HEK293 (cell line): ENCODE measurements at regions not wholly inside any gene's neighbourhood (a gene's known extent, or its start where the extent isn't known, plus 50 kb on each side); places are given as distances from the start of the nearest gene placed in this dataset.
"Not testable (repeated sequence)": the region's sequence is repeated elsewhere in the genome, so short reads cannot be mapped to it uniquely, and the experiment has no call there.

ENCODE experiments used
- CTCF ChIA-PET: fragments of 350-600 bp; formaldehyde crosslinking; extraction: SDS; loops from one replicate; lab custom pipeline; 2021; ENCODE audit warnings: antibody characterized with exemption; lab: Yijun Ruan, JAX
- POLR2A ChIA-PET: fragments of 300-600 bp; formaldehyde crosslinking; extraction: SDS; loops from one replicate; lab custom pipeline; 2020; ENCODE audit warnings: antibody characterized with exemption, inconsistent platforms; lab: Yijun Ruan, JAX
- H3K27ac ChIP-seq: fragments of 200-500 bp; sonication (Bioruptor generic); 2 replicates; pipeline ENCODE4 v1.5.1; 2014; ENCODE audit warnings: low read depth, low read length, control low read depth, inconsistent platforms; ENCODE audit errors: extremely low read depth
- H3K36me3 ChIP-seq, 2 experiments: fragments of 200-500 bp in 1 of 2; sonication (Bioruptor generic) in 1 of 2; 1 replicate in 1 of 2; 2 replicates in 1 of 2; pipeline ENCODE4 v1.5.1; 2014 to 2017; ENCODE audit warnings: inconsistent platforms in 2 of 2, low read length in 2 of 2; ENCODE audit not compliant: control insufficient read depth in 2 of 2, insufficient read depth in 1 of 2
- H3K4me1 ChIP-seq: fragments of 200-500 bp; sonication (Bioruptor generic); 2 replicates; pipeline ENCODE4 v1.5.1; 2014; ENCODE audit warnings: mild to moderate bottlenecking, low read length, inconsistent platforms; ENCODE audit not compliant: control insufficient read depth, insufficient read depth
- H3K4me3 ChIP-seq: 2 replicates; pipeline ENCODE4 v1.5.1; 2011; ENCODE audit warnings: low read depth, mild to moderate bottlenecking, control low read depth, low read length, moderate library complexity
- H3K9me3 ChIP-seq: fragments of 200-500 bp; sonication (Bioruptor generic); 2 replicates; pipeline ENCODE4 v1.5.1; 2014; ENCODE audit warnings: low read depth, low read length, inconsistent platforms; ENCODE audit not compliant: control insufficient read depth, insufficient read depth
- ATF2 ChIP-seq: fragments of 450-650 bp; formaldehyde crosslinking; IDR thresholded peaks from 2 replicates; pipeline ENCODE4 v1.5.1; 2016; ENCODE audit warnings: missing biosample characterization, missing genetic modification characterization, low read depth
- HOXD13 ChIP-seq: sonication (generic); formaldehyde crosslinking; IDR thresholded peaks from 2 replicates; pipeline ENCODE4 v1.8.0; 2022; ENCODE audit warnings: missing genetic modification reagents, borderline replicate concordance
- KLF8 ChIP-seq: fragments of 450-650 bp; formaldehyde crosslinking; IDR thresholded peaks from 2 replicates; pipeline ENCODE4 v1.5.1; 2016; ENCODE audit warnings: missing biosample characterization, missing genetic modification characterization
- OSR2 ChIP-seq: fragments of 450-650 bp; formaldehyde crosslinking; IDR thresholded peaks from 2 replicates; pipeline ENCODE4 v1.5.1; 2016; ENCODE audit warnings: missing biosample characterization, missing genetic modification characterization
- ZEB2 ChIP-seq: fragments of 450-650 bp; formaldehyde crosslinking; IDR thresholded peaks from 2 replicates; pipeline ENCODE4 v1.5.1; 2016; ENCODE audit warnings: missing biosample characterization, missing genetic modification characterization
- ZFP3 ChIP-seq: fragments of 450-650 bp; formaldehyde crosslinking; IDR thresholded peaks from 2 replicates; pipeline ENCODE4 v1.5.1; 2016; ENCODE audit warnings: low read depth, missing biosample characterization, missing genetic modification characterization
- ZFP41 ChIP-seq: fragments of 450-650 bp; formaldehyde crosslinking; IDR thresholded peaks from 2 replicates; pipeline ENCODE4 v1.5.1; 2016; ENCODE audit warnings: missing biosample characterization, missing genetic modification characterization, borderline replicate concordance
- ZNF114 ChIP-seq: fragments of 450-650 bp; formaldehyde crosslinking; IDR thresholded peaks from 2 replicates; pipeline ENCODE4 v1.5.0; 2017; ENCODE audit warnings: missing biosample characterization, missing genetic modification characterization
- ZNF202 ChIP-seq: fragments of 450-650 bp; formaldehyde crosslinking; IDR thresholded peaks from 2 replicates; pipeline ENCODE4 v1.5.1; 2016; ENCODE audit warnings: missing biosample characterization, missing genetic modification characterization, borderline replicate concordance
- ZNF23 ChIP-seq: fragments of 450-650 bp; formaldehyde crosslinking; IDR thresholded peaks from 2 replicates; pipeline ENCODE4 v1.5.1; 2016; ENCODE audit warnings: missing biosample characterization, missing genetic modification characterization, borderline replicate concordance
- ZNF266 ChIP-seq: fragments of 450-650 bp; formaldehyde crosslinking; IDR thresholded peaks from 2 replicates; pipeline ENCODE4 v1.5.1; 2016; ENCODE audit warnings: missing biosample characterization, missing genetic modification characterization, low read depth
- ZNF335 ChIP-seq: fragments of 450-650 bp; formaldehyde crosslinking; conservative IDR thresholded peaks from 2 replicates; pipeline ENCODE4 v1.5.1; 2016; ENCODE audit warnings: missing biosample characterization, missing genetic modification characterization
- ZNF354C ChIP-seq: fragments of 450-650 bp; formaldehyde crosslinking; IDR thresholded peaks from 2 replicates; pipeline ENCODE4 v1.5.1; 2016; ENCODE audit warnings: missing biosample characterization, missing genetic modification characterization, low read depth, borderline replicate concordance
- ZNF391 ChIP-seq: fragments of 450-650 bp; formaldehyde crosslinking; IDR thresholded peaks from 2 replicates; pipeline ENCODE4 v1.5.1; 2016; ENCODE audit warnings: low read depth, missing biosample characterization, missing genetic modification characterization, borderline replicate concordance
- ZNF423 ChIP-seq: fragments of 450-650 bp; formaldehyde crosslinking; IDR thresholded peaks from 2 replicates; pipeline ENCODE4 v1.5.1; 2016; ENCODE audit warnings: missing biosample characterization, missing genetic modification characterization
- ZNF433 ChIP-seq: fragments of 450-650 bp; formaldehyde crosslinking; IDR thresholded peaks from 2 replicates; pipeline ENCODE4 v1.5.1; 2016; ENCODE audit warnings: missing biosample characterization, missing genetic modification characterization, low read depth
- ZNF510 ChIP-seq: fragments of 450-650 bp; formaldehyde crosslinking; IDR thresholded peaks from 2 replicates; pipeline ENCODE4 v1.5.1; 2018; ENCODE audit warnings: mild to moderate bottlenecking, missing genetic modification characterization, missing biosample characterization; ENCODE audit not compliant: insufficient replicate concordance
- ZNF521 ChIP-seq: fragments of 450-650 bp; formaldehyde crosslinking; IDR thresholded peaks from 2 replicates; pipeline ENCODE4 v1.5.1; 2017; ENCODE audit warnings: missing biosample characterization, mild to moderate bottlenecking, missing genetic modification characterization
- ZNF544 ChIP-seq: fragments of 450-650 bp; formaldehyde crosslinking; IDR thresholded peaks from 2 replicates; pipeline ENCODE4 v1.5.0; 2017; ENCODE audit warnings: missing biosample characterization, missing genetic modification characterization
- ZNF548 ChIP-seq: fragments of 450-650 bp; formaldehyde crosslinking; IDR thresholded peaks from 2 replicates; pipeline ENCODE4 v1.5.1; 2016; ENCODE audit warnings: missing biosample characterization, missing genetic modification characterization
- ZNF585B ChIP-seq: fragments of 450-650 bp; formaldehyde crosslinking; IDR thresholded peaks from 2 replicates; pipeline ENCODE4 v1.5.1; 2016; ENCODE audit warnings: missing biosample characterization, missing genetic modification characterization
- ZNF621 ChIP-seq: fragments of 450-650 bp; formaldehyde crosslinking; IDR thresholded peaks from 2 replicates; pipeline ENCODE4 v1.5.1; 2017; ENCODE audit warnings: missing biosample characterization, missing genetic modification characterization
- ZNF639 ChIP-seq: fragments of 450-650 bp; formaldehyde crosslinking; IDR thresholded peaks from 2 replicates; pipeline ENCODE4 v1.5.1; 2016; ENCODE audit warnings: missing biosample characterization, missing genetic modification characterization
- ZNF654 ChIP-seq: fragments of 450-650 bp; formaldehyde crosslinking; IDR thresholded peaks from 2 replicates; pipeline ENCODE4 v1.5.1; 2016; ENCODE audit warnings: low read depth, missing biosample characterization, missing genetic modification characterization
- ZNF830 ChIP-seq: fragments of 450-650 bp; IDR thresholded peaks from 2 replicates; pipeline ENCODE4 v1.5.0; 2018; ENCODE audit warnings: missing biosample characterization, missing genetic modification characterization, low read depth, mild to moderate bottlenecking, moderate library complexity
- ZNF843 ChIP-seq: fragments of 450-650 bp; formaldehyde crosslinking; IDR thresholded peaks from 2 replicates; pipeline ENCODE4 v1.5.1; 2016; ENCODE audit warnings: missing biosample characterization, missing genetic modification characterization
- ZSCAN23 ChIP-seq: fragments of 450-650 bp; formaldehyde crosslinking; IDR thresholded peaks from 2 replicates; pipeline ENCODE4 v1.5.1; 2016; ENCODE audit warnings: missing biosample characterization, missing genetic modification characterization
- ZXDB ChIP-seq: fragments of 450-650 bp; formaldehyde crosslinking; IDR thresholded peaks from 2 replicates; pipeline ENCODE4 v1.5.1; 2016; ENCODE audit warnings: missing biosample characterization, missing genetic modification characterization
- TF ChIP-seq, protein P1 (sequence below): fragments of 450-650 bp; formaldehyde crosslinking; IDR thresholded peaks from 2 replicates; pipeline ENCODE4 v1.5.1; 2016; ENCODE audit warnings: missing biosample characterization, missing genetic modification characterization

DNA sequence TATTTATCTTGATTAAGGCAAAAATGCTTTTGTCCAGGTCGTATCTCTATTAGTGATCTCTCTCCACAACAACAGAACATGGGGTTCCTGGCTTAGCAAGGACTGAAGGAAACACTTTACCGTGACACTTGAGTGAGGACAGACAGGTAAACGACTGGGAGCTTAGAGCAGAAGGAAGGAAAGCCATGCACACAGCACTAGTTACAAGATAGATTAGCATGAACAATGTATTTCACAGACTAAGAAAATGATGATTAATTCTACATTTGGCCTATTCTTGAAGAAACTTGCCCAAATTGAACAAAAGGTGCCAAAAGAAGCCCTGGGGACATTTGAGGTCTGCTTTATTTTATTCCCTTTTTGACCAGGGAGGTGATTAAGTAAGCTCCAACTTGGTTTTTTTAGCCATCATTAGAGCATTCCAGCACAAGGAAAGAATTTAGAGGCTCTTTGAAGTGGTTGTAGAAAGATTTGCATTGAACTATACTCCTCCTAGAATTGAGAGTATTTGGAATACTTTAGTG lies 248.5 kb downstream of the USP25 start:
- Histone ChIP-seq H3K4me1 (no peaks in the 10 kb centered on the region), H3K36me3 (no peaks in the 10 kb centered on the region), H3K9me3 (no peaks in the 10 kb centered on the region), H3K27ac (no peak overlapping the region), H3K4me3 (no peak overlapping the region)
- TF ChIP-seq ZSCAN23 (no peak), ZNF335 (tag by site-specific recombination) (no peak), ZNF114 (tag by site-specific recombination) (no peak), ZNF843 (tag by site-specific recombination) (no peak), OSR2 (tag by site-specific recombination) (no peak), ZNF391 (no peak), ZNF354C (tag by site-specific recombination) (no peak), ZNF266 (tag by site-specific recombination) (no peak), ZNF621 (tag by site-specific recombination) (no peak), ZNF544 (tag by site-specific recombination) (no peak), ZFP3 (tag by site-specific recombination) (no peak), ZNF23 (tag by site-specific recombination) (no peak), ZNF548 (tag by site-specific recombination) (no peak), HOXD13 (CRISPR knock-in tag) (no peak), ZNF585B (tag by site-specific recombination) (no peak), ZNF830 (tag by site-specific recombination) (no peak), ZNF639 (tag by site-specific recombination) (no peak), ZNF433 (tag by site-specific recombination) (no peak)
- TF ChIP-seq, protein P1, sequence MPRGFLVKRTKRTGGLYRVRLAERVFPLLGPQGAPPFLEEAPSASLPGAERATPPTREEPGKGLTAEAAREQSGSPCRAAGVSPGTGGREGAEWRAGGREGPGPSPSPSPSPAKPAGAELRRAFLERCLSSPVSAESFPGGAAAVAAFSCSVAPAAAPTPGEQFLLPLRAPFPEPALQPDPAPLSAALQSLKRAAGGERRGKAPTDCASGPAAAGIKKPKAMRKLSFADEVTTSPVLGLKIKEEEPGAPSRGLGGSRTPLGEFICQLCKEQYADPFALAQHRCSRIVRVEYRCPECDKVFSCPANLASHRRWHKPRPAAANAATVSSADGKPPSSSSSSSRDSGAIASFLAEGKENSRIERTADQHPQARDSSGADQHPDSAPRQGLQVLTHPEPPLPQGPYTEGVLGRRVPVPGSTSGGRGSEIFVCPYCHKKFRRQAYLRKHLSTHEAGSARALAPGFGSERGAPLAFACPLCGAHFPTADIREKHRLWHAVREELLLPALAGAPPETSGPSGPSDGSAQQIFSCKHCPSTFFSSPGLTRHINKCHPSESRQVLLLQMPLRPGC (tag by site-specific recombination) = no peak
- POLR2A ChIA-PET = no interaction called here
- CTCF ChIA-PET = interaction anchor here (0.7 to 1.4 kb wide), 2 partner anchors 24 to 42 kb away, joined by 4 read pairs; no protein-coding TSS in a partner anchor

DNA sequence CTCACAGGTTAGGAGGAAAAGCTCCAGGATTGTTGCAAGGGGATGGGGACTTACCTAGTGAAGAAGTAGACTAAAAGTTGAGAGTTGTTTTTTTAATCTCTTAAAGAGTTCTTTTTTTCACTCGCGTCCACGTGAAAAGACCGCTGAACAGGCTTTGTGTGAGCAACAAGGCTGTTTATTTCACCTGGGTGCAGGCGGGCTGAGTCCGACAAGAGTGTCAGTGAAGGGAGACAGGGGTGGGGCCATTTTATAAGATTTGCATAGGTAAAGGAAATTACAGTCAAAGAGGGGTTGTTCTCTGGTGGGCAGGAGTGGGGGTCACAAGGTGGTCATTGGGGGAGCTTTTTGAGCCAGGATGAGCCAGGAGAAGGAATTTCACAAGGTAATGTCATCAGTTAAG lies 249.7 kb downstream of the USP25 start:
- H3K27ac ChIP-seq, H3K36me3 ChIP-seq, H3K4me1 ChIP-seq, POLR2A ChIA-PET, H3K9me3 ChIP-seq, H3K4me3 ChIP-seq: not testable (repeated sequence)
- CTCF ChIA-PET = interaction anchor here (0.7 to 1.4 kb wide), 3 partner anchors 23 to 423 kb away, joined by 3 to 4 read pairs (median 3); no protein-coding TSS in a partner anchor

DNA sequence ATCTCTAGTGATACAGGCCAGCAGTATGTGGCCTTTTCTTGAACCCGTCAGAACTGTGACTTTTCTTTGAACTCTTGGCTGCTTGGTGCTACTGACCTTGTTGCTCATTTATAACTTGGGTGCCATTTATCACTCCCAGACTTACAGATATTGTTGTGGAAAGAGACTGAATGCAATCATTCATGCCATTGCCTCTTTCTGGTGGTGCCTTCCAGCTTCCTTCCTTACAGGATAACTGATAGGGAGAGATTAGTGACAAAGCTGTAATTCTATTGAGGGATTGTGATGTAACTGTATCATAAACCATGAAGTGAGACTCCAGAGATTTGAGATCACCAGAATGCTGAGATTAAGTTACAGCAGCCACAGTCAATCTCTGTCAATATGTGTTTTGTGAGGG lies 256.5 kb downstream of the USP25 start:
- Histone ChIP-seq H3K4me1 (peaks cover 16% of the 10 kb centered on the region; the same call in 1 of the 2 replicates), H3K36me3 (no peaks in the 10 kb centered on the region), H3K4me3 (no peak overlapping the region), H3K9me3 (no peaks in the 10 kb centered on the region), H3K27ac (no peak overlapping the region)
- POLR2A ChIA-PET = no interaction called here
- CTCF ChIA-PET = no interaction called here
- no peak for TF ChIP-seq ZNF202
- TF ChIP-seq ZXDB (tag by site-specific recombination) = no peak
- no peak for TF ChIP-seq ZFP3 (tag by site-specific recombination)
- TF ChIP-seq KLF8 (tag by site-specific recombination) = no peak
- peak; percentile 62; the same call in 1 of the 2 replicates for TF ChIP-seq ZEB2 (tag by site-specific recombination)
- TF ChIP-seq ZNF510 (tag by site-specific recombination) = no peak
- TF ChIP-seq ZNF423 (tag by site-specific recombination) = no peak
- peak; percentile 88 for TF ChIP-seq OSR2 (tag by site-specific recombination)
- no peak for TF ChIP-seq ZNF654
- TF ChIP-seq ZFP41 (tag by site-specific recombination) = no peak
- no peak for TF ChIP-seq ATF2 (tag by site-specific recombination)
- no peak for TF ChIP-seq ZNF521 (tag by site-specific recombination)
